ENCODE measurements at regions not wholly inside any gene's neighbourhood (a gene's known extent, or its start where the extent isn't known, plus 50 kb on each side); places are given as distances from the start of the nearest gene placed in this dataset.

- TF ChIP-seq POLR2AphosphoS5 (IDR thresholded peaks at IDR 0.05; ENCODE audit: control insufficient read depth, insufficient read depth, low read depth, low read length): no peak
- TF ChIP-seq HNRNPUL1 (IDR thresholded peaks at IDR 0.05; ENCODE audit: low read length): no peak
- TF ChIP-seq ZNF398 (CRISPR knock-in tag; IDR thresholded peaks at IDR 0.05): no peak
Observed at GRCh38 chr12:17949558-17950141, 140.3 kb downstream of the RERGL start.
